GM18951 (cell line): ENCODE measurements at regions not wholly inside any gene's neighbourhood (a gene's known extent, or its start where the extent isn't known, plus 50 kb on each side); places are given as distances from the start of the nearest gene placed in this dataset.
"Not testable (repeated sequence)": the region's sequence is repeated elsewhere in the genome, so short reads cannot be mapped to it uniquely, and the experiment has no call there.

Experiments used
- POLR2A ChIP-seq: IDR thresholded peaks from 4 replicates; pipeline ENCODE4 v1.6.1; 2011; ENCODE audit warnings: mild to moderate bottlenecking; ENCODE audit not compliant: insufficient read length, insufficient read depth; ENCODE audit errors: extremely low read depth
- in situ Hi-C: fragments of 300-500 bp; cut with MboI; formaldehyde crosslinking; loops from one replicate; pipeline ENCODE4 v1.12.0; 2022; ENCODE audit warnings: low sequenced_read_pairs, mixed read lengths, inconsistent platforms; ENCODE audit not compliant: unreplicated experiment

DNA sequence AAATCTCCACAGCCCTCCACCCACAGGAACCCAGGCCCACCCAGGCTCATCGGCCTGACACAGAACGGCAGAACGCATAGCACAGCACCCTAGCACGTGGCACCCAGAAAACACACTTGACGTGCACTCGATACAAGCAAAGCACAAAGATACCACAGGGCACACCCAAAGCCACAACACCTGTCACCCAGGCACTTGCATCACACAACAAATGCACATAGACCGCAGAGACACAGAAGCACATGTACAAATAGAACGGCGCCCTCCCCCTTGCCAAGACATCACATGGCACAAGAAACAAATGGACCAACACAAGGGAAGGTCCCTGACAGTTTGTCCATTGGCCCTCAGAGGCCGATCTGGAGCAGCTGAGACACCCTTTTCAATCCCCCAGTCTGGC is 147.7 kb upstream of the WSCD1 start:
- no peak for TF ChIP-seq POLR2A

DNA sequence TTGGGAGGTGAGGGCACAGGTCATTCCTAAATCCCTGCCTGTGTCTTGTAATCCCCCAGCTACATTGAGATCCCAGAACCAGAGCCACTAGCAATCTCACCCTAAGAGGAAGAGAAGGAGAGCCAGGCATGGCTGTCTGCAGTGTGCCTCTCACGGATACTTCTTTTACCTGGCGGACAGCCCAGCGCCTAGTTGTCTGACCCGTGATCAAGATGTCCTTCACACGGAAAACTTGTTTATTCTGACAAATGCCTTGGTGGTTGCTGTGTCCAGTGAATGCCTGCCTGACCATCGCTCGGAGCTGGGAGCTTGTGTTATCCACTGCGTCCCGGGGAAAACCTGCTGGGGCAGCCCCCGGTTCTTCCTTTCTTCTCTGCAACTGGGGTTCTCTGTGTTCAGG is 140.5 kb upstream of the WSCD1 start:
- in situ Hi-C loops: no loop called here
- no peak for TF ChIP-seq POLR2A

More for the DNA sequence above, 147.7 kb upstream of the WSCD1 start:
- in situ Hi-C loops: no loop called here

DNA sequence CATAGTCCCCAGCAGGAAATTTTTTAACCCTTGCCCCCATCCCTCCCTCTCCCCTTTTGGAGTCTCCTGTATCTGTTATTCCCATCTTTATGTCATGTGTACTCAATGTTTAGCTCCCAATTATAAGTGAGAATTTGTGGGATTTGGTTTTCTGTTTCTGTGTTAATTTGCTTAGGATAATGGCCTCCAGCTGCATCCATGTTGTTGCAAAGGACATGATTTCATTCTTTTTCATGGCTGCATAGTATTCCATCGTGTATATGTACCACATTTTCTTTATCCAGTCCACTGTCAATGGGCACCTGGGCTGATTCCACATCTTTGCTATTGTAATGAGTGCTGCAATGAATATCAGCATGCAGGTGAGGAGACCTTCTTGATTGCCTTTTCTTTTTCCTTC is 139.6 kb upstream of the WSCD1 start:
- in situ Hi-C loops: not testable (repeated sequence)

DNA sequence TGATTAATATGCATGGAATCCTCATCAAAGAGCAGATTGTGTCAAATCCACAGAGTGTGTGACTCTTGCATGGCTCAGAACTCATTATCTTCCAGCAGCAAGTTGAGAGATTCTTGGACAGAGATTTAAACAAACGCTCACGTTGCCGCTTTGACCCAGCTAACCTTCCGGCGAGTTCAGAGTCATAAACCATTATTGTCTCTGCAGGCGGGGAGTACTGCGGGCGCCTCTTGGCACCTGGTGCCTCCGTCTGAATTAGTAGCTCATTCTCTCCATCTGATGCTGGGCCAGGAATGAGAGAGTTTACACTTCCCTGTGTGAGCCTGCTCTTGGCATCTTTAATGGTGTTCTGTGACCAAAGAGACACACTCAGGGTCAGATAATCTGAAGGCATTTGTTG is 138.6 kb upstream of the WSCD1 start:
- TF ChIP-seq POLR2A: no peak
- in situ Hi-C loops: no loop called here

DNA sequence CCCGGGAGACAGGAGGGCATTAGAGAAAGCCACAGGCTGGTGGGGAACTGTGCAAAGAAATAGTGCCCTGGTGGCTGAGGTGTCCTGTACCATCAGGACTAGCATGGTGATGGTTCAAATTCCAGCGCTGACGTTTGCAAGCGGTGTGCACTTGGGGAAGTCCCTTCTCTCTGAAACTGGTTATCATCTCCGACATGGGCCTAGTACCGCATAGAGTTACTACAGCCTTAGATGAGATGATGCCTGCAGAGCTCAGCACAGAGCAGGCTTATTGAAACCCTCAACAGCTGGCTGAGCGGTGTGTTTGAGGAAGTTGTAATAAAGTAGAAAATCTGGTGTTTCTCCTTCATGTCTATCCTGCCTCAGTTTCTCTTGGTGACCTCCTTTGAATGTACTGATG is 136.7 kb upstream of the WSCD1 start:
- in situ Hi-C loops: no loop called here
- no peak for TF ChIP-seq POLR2A

DNA sequence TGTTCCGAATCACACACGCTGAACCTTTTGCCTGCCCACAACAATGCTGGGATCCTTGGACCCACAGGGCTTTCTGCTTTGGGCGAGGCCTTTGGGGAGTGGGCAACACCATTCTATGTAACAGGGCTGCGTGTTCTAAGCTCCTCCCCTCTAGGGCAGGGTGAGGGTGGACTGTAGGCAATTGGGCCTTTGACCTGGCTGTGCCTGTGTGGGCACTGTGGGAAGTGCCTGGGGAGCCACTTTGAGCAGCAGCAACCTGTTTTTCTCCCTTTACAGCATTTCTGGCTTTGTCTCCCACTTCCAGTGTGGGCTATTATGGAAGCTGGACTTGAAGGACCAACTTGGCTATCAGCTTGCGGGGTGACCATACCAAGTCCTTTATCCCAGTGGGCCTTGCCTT is 128.9 kb upstream of the WSCD1 start:
- in situ Hi-C loops: no loop called here
- no peak for TF ChIP-seq POLR2A

DNA sequence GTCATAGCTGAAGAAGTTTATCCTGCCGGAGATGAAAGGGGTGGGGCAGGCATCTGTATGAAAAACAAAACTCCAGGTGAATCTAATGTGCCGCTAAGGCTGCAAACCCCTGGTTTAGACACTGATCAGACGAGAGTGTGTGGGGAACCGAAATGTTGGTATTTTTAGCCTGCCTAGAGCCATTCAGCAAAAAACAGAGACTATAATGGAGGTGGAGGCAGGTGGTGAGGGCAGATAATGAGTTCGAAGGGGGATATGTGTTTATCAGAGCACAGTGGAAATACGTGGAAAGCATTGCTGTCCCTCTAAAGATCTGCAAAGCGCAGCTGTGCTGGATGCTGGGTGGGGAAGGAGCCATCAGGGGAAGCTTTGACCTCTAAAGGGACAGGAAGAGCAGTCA is 127.5 kb upstream of the WSCD1 start:
- no peak for TF ChIP-seq POLR2A
- in situ Hi-C loops: no loop called here

DNA sequence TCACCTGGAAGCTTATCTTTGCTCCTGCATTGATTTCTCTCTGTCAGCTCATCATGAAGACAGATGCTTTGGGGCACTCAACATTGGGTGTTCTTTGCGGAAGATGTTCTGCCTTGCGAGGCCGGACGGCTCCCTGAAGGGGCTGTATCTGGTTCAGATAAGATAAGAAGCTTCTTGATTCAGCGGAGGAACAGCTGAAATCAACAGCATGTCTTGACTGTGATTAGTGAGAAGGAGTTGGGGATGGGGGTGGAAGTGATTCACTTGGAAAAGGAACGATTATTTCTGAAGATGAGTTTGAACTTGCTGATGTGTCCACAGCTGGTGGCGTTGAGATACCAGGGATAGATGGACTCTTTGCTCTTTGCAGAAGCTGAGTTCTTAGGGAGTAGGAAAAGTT is 126.9 kb upstream of the WSCD1 start:
- in situ Hi-C loops: no loop called here
- no peak for TF ChIP-seq POLR2A

DNA sequence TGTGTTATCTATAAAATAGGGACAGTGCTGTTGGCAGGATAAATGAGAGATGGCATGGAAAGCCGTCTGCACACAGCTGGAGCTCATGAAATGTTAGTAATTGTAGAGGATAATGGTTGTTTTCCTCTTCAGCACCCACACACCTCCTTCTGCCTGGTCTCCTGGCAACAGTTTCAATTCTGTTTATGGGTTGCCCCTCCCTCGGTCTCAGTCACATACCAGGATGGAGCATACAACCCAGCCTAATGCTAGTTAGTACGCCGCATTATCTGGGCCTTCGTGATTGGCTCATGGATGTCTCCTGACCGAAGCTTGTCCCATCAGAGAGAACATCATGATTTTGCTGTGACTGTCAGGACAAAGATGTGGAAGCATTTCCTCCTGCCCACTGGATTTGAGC is 126.2 kb upstream of the WSCD1 start:
- no peak for TF ChIP-seq POLR2A
- in situ Hi-C loops: no loop called here

DNA sequence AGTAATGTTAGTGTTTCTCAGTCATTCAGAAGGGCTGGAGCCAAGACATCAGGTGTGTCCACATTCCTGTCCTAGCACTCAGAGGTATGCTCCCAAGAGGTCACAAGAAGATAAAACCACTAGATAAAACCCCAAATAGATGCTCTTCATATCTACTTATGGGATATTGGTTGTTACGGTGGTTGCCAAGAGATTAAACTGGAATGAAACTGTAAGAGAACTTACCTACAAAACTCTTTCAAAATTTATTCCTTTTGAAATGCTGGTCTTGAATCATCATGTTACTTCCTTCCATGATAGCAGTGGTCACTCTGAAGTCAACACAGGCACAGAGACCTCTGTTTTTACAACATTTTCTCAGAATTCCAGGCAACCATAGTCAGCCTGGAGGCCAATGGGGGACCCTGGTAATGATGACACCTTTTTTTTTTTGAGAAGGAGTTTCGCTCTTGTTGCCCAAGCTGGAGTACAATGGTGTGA is 122.4 kb upstream of the WSCD1 start:
- in situ Hi-C loops: no loop called here
- no peak for TF ChIP-seq POLR2A

DNA sequence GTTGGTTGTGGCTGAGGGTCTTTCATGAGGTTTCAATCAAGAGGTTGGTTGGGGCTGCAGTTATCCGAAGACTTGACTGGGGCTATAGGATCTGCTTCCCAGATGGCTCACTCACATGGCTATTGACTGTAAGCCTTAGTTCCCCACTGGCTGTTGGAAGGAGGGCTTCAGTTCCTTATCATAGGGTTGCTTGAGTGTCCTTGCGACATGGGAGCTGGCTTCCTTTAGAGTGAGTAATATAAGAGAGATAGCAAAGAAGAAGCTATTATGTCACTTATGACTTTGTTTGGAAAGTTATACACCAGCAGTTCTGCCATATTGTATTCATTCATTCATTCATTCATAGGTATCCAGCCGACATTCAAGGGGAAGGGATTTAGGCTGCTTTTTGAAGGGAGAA is 121.4 kb upstream of the WSCD1 start:
- in situ Hi-C loops: no loop called here
- TF ChIP-seq POLR2A: no peak

DNA sequence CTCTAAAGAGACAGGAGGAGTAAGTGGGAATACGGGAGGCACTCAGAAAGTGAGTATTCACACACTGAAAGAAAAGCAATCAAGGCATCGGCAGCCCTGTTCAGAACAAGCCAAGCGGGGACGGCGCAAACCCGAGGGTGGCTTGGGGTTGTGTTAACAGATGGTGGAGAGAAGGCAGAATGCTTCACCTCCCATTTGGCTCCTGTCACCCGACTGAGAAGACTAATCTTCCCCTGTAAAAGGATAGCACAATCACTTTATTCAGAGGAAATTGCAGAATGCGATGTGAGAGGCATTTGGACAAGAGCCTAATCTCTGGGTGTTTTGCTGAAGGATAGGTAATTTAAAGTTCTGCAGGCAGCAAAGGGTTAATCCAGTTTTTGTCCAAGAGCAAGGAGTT is 119.3 kb upstream of the WSCD1 start:
- in situ Hi-C loops: no loop called here
- no peak for TF ChIP-seq POLR2A

DNA sequence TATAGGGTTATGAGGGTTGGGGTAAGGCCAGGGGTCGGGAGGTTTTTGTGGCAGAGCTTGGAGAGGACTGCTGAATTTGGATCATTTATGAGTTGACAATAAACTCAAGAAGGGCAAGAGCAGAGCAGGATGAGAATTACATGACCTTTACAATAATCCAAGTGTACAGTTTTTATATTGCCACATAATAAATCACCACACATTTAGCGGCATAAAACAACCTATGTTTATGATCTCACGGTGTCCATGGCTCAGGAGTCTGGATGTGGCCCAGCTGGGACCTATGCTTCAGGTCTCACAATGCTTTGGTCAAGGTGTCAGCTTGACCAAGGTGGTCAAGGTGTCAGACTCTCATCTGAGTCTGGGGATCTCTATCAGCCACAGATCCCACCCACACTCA is 118.3 kb upstream of the WSCD1 start:
- TF ChIP-seq POLR2A: no peak
- in situ Hi-C loops: no loop called here

DNA sequence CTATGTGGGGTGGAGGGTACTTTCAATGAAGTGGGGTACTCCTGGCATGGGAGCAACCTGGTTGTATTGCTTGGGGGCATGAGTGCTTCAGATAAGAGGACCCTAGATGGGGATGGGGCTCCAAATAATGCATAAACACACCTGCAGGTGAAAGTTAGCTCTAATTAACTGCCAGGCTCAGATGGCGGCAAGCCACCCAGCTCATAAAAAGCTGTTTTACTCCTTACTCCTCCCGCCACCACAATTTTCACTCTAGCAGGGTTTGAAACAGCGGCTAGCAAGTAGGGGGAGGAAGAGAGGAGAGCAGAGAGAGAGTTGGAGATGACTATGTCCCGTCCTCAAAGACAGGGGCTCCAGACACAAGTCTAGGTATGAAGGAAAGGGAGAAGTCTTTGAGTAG is 117.7 kb upstream of the WSCD1 start:
- no peak for TF ChIP-seq POLR2A
- in situ Hi-C loops: no loop called here

DNA sequence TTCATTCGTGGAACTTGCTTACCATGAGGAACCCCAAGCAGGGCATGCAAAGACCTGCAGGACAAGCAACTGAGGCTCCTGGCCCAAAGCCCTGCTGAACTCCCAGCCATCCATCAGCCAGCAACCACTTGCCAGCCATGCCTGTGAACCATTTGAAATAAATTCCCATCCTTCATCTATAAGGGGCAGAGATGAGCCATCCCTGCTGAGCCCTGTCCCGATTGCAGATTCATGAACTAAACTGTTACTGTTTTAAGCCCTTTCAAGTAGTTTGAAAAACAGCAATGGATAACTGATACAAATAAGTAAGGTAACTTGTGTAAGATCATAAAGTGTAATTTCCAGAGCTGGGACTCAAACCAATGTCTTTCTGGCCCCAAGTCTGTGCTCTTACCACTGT is 114.4 kb upstream of the WSCD1 start:
- in situ Hi-C loops: no loop called here
- no peak for TF ChIP-seq POLR2A
